Testis (tissue), 2 donors: ENCODE measurements at regions not wholly inside any gene's neighbourhood (a gene's known extent, or its start where the extent isn't known, plus 50 kb on each side); places are given as distances from the start of the nearest gene placed in this dataset.

Experiments
- DNase-seq: peaks from one replicate; pipeline ENCODE4 v3.0.0-alpha.2; 2019
- H3K27ac ChIP-seq, 2 donors: fragments of 200-600 bp; sonication (generic); one replicate each; pipeline ENCODE4 v1.5.1; 2019
- H3K27me3 ChIP-seq: fragments of 200-600 bp; sonication (generic); one replicate; pipeline ENCODE4 v1.5.1; 2019
- H3K36me3 ChIP-seq: fragments of 200-600 bp; sonication (generic); one replicate; pipeline ENCODE4 v1.5.1; 2017; ENCODE audit warnings: low read depth; ENCODE audit errors: missing control alignments
- H3K4me1 ChIP-seq: fragments of 200-600 bp; sonication (generic); one replicate; pipeline ENCODE4 v1.5.1; 2019
- H3K4me3 ChIP-seq, 2 donors: fragments of 200-600 bp; sonication (generic); one replicate each; pipeline ENCODE4 v1.5.1; 2017 to 2019
- H3K9me3 ChIP-seq: fragments of 200-600 bp; sonication (generic); one replicate; pipeline ENCODE4 v1.5.1; 2017
- POLR2A ChIP-seq: fragments of 450-650 bp; IDR thresholded peaks from one replicate; pipeline ENCODE4 v1.6.1; 2017; ENCODE audit warnings: antibody characterized with exemption, mild to moderate bottlenecking, moderate library complexity
- WGBS, 2 donors: methylation state at CpG; one replicate each; pipeline ENCODE4 v1.1.5; 2018; 5-methylcytosine and 5-hydroxymethylcytosine counted together
- intact Hi-C: fragments of 100-400 bp; cut with DNase I; formaldehyde crosslinking; loops from one replicate; pipeline ENCODE4 v1.15.1; 2023; ENCODE audit warnings: low total_unique reads
- TF ChIP-seq, protein P1 (sequence below), 3 experiments: fragments of 450-650 bp in 2 of 3; fragments of 200-600 bp in 1 of 3; sonication (generic) in 1 of 3; IDR thresholded peaks; one replicate each; pipeline ENCODE4 v1.5.1; 2016 to 2019; ENCODE audit warnings: antibody characterized with exemption in 3 of 3, mild to moderate bottlenecking in 2 of 3, moderate library complexity in 1 of 3

DNA sequence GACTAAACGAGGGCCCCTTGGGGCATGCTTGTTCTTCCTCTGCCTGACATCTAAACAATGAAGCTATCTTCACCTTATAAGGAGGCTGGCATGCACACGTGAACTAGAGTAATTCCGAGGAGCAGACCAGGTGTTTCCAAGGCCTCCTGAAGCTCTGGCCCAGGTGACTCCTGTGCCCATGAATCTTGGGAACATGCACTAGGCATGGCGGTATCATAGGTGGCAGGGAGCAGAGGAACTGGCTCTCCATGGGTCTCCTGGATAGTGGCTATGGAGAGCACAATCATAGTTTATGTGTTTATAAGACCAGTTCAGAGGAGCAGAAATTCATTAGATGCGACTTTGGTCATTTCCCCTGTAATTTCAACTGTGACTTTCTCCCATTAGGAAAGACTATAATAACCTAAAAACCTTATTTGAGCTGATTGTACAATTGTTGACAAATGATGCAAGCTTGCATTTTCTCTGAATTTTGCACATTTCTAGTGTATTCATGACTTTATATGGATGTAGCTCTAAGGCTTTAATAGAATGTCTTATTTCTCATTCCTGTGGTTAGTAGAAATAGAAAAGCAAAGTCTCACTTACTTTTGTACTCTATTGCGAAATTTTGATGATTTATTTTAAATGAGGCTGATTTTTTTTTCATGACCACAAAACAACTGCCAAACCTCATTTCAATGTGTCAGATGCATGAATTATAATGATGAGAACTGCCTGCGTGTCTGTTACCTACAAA, 135.3 kb upstream of the RPS23 start:
- 70 to 71% methylated on average over 7 of the region's 7 CpGs for WGBS, 2 donors
- H3K36me3 ChIP-seq: no peaks in the 10 kb centered on the region
- no peaks in the 10 kb centered on the region for H3K27me3 ChIP-seq
- peaks cover 8% of the 10 kb centered on the region for H3K4me1 ChIP-seq
- no peak overlapping the region for H3K4me3 ChIP-seq
- DNase-seq: no peak
- H3K9me3 ChIP-seq: no peaks in the 10 kb centered on the region
- TF ChIP-seq POLR2A: no peak
- TF ChIP-seq, protein P1, sequence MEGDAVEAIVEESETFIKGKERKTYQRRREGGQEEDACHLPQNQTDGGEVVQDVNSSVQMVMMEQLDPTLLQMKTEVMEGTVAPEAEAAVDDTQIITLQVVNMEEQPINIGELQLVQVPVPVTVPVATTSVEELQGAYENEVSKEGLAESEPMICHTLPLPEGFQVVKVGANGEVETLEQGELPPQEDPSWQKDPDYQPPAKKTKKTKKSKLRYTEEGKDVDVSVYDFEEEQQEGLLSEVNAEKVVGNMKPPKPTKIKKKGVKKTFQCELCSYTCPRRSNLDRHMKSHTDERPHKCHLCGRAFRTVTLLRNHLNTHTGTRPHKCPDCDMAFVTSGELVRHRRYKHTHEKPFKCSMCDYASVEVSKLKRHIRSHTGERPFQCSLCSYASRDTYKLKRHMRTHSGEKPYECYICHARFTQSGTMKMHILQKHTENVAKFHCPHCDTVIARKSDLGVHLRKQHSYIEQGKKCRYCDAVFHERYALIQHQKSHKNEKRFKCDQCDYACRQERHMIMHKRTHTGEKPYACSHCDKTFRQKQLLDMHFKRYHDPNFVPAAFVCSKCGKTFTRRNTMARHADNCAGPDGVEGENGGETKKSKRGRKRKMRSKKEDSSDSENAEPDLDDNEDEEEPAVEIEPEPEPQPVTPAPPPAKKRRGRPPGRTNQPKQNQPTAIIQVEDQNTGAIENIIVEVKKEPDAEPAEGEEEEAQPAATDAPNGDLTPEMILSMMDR (IDR thresholded peaks at IDR 0.05): no peak
- no peak overlapping the region for H3K27ac ChIP-seq
- intact Hi-C loops: no loop called here

GRCh38 chr5:82408033-82408432, 129.9 kb upstream of the RPS23 start:
- WGBS, 2 donors: 85 to 92% methylated on average over 3 of the region's 3 CpGs
- no peak overlapping the region for H3K27ac ChIP-seq
- H3K4me1 ChIP-seq: no peaks in the 10 kb centered on the region
- TF ChIP-seq, protein P1 (IDR thresholded peaks at IDR 0.05): no peak
- TF ChIP-seq POLR2A: no peak
- no peaks in the 10 kb centered on the region for H3K36me3 ChIP-seq
- H3K9me3 ChIP-seq: no peaks in the 10 kb centered on the region
- H3K27me3 ChIP-seq: no peaks in the 10 kb centered on the region
- no peak for DNase-seq
- intact Hi-C loops: no loop called here
- H3K4me3 ChIP-seq: no peak overlapping the region

- peak overlapping the region in 1 of 2 donors; percentile 42 for H3K27ac ChIP-seq
- no peaks in the 10 kb centered on the region for H3K9me3 ChIP-seq
- H3K4me1 ChIP-seq: no peaks in the 10 kb centered on the region
- H3K36me3 ChIP-seq: no peaks in the 10 kb centered on the region
- no peak overlapping the region for H3K4me3 ChIP-seq
- WGBS, 2 donors: 28 to 40% methylated on average over 13 of the region's 13 CpGs
- H3K27me3 ChIP-seq: no peaks in the 10 kb centered on the region
- DNase-seq: no peak
- intact Hi-C loops: no loop called here
- no peak for TF ChIP-seq POLR2A
- TF ChIP-seq, protein P1 (IDR thresholded peaks at IDR 0.05): no peak
Observed at GRCh38 chr5:82406205-82406773, 128.1 kb upstream of the RPS23 start.

DNA sequence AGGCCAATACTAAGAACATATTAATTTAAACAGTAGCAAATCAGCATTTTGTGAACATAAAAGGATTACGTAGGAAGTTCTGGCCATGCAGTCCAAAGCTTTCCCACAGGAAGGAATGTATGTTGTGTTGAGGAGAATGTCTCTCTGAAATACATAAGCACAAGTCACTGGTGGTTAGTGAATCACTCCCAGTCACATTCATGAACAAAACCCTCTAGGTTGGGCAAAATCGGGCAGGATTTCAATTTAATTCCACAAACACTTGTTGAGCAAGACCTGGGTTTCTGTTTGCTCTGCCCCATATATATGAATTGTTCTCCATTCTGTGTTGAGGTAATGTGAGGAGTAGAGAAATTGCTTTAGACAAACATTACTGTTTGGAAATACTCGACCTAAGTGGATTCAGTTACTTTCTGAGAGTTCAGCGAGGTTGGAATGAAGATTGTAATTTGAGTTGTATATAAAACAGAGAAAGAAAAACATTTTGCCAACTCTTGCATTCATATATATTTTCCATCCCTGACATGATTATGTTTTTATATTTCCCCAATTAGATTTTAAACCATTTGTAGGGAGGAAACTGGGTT, 127.6 kb upstream of the RPS23 start:
- Histone ChIP-seq H3K36me3 (no peaks in the 10 kb centered on the region), H3K4me1 (no peaks in the 10 kb centered on the region), H3K27me3 (no peaks in the 10 kb centered on the region), H3K9me3 (no peaks in the 10 kb centered on the region), H3K27ac (no peak overlapping the region), H3K4me3 (no peak overlapping the region)
- no peak for DNase-seq
- WGBS, 2 donors: 75 to 79% methylated on average over 4 of the region's 4 CpGs
- intact Hi-C loops: no loop called here
- TF ChIP-seq, protein P1 (IDR thresholded peaks at IDR 0.05): no peak
- TF ChIP-seq POLR2A: no peak
